Suprapubic skin (tissue), 4 donors: ENCODE measurements at regions not wholly inside any gene's neighbourhood (a gene's known extent, or its start where the extent isn't known, plus 50 kb on each side); places are given as distances from the start of the nearest gene placed in this dataset.

Experiments used
- EP300 ChIP-seq: sonication (generic); formaldehyde crosslinking; IDR thresholded peaks from one replicate; pipeline ENCODE4 v1.6.1; 2017; ENCODE audit warnings: antibody characterized with exemption
- POLR2A ChIP-seq, 2 donors: fragments of 450-650 bp; IDR thresholded peaks; one replicate each; pipeline ENCODE4 v1.6.1; 2017; ENCODE audit warnings: antibody characterized with exemption in 2 of 2, mild to moderate bottlenecking in 2 of 2, moderate library complexity in 2 of 2
- POLR2AphosphoS5 ChIP-seq, 3 donors: sonication (generic); formaldehyde crosslinking; IDR thresholded peaks; one replicate each; pipeline ENCODE4 v1.6.1; 2017; ENCODE audit warnings: antibody characterized with exemption in 3 of 3
- TF ChIP-seq, protein P1 (sequence below), 2 donors: fragments of 200-600 bp in 1 of 2; fragments of 450-650 bp in 1 of 2; sonication (generic) in 1 of 2; IDR thresholded peaks; one replicate each; pipeline ENCODE4 v1.5.1; 2016 to 2019; ENCODE audit warnings: antibody characterized with exemption in 2 of 2, mild to moderate bottlenecking in 1 of 2, moderate library complexity in 1 of 2

DNA sequence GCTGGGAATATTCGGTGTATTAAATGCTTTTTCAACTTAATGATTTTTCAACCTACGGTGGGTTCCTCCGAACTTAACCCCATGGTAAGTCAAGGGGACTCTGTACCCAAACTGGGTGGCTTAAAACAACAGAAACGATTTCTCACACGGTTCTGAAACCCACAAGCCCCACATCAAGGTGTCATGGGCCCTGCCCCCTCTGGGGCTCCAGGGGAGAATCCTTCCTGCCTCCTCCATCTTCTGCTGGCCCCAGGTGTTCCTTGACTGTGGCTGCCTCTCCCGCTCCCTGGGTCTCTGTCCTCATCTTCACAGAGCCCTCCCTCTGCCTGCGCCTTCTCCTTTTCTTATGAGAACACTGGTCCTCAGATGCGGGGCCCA is 301.3 kb upstream of the SALL3 start:
- TF ChIP-seq EP300 (no peak), POLR2A (IDR thresholded peaks at IDR 0.05) (no peak), POLR2AphosphoS5 (IDR thresholded peaks at IDR 0.05) (no peak)
- TF ChIP-seq, protein P1, sequence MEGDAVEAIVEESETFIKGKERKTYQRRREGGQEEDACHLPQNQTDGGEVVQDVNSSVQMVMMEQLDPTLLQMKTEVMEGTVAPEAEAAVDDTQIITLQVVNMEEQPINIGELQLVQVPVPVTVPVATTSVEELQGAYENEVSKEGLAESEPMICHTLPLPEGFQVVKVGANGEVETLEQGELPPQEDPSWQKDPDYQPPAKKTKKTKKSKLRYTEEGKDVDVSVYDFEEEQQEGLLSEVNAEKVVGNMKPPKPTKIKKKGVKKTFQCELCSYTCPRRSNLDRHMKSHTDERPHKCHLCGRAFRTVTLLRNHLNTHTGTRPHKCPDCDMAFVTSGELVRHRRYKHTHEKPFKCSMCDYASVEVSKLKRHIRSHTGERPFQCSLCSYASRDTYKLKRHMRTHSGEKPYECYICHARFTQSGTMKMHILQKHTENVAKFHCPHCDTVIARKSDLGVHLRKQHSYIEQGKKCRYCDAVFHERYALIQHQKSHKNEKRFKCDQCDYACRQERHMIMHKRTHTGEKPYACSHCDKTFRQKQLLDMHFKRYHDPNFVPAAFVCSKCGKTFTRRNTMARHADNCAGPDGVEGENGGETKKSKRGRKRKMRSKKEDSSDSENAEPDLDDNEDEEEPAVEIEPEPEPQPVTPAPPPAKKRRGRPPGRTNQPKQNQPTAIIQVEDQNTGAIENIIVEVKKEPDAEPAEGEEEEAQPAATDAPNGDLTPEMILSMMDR (IDR thresholded peaks at IDR 0.05), result no peak
